ENCODE measurements at regions not wholly inside any gene's neighbourhood (a gene's known extent, or its start where the extent isn't known, plus 50 kb on each side); places are given as distances from the start of the nearest gene placed in this dataset.

DNA sequence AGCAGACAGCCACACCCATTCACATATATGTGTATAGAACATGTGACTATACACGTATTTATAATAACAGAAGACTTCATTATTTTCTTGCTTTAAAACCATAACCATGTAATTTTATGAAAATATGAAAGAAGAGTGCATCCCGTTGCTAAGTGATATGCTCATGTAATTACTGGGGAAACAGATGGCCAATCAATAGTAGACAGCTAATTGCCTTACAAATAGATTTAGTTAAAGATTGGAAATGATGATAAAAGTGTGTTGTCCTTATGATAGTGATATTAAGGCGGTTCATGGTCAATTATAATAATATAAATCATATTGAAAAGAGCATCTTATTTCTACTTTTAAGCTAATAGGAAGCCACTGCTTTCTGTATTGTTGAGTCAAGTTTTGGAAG, 95.9 kb downstream of the RFC3 start:
- TF ChIP-seq, protein P1, sequence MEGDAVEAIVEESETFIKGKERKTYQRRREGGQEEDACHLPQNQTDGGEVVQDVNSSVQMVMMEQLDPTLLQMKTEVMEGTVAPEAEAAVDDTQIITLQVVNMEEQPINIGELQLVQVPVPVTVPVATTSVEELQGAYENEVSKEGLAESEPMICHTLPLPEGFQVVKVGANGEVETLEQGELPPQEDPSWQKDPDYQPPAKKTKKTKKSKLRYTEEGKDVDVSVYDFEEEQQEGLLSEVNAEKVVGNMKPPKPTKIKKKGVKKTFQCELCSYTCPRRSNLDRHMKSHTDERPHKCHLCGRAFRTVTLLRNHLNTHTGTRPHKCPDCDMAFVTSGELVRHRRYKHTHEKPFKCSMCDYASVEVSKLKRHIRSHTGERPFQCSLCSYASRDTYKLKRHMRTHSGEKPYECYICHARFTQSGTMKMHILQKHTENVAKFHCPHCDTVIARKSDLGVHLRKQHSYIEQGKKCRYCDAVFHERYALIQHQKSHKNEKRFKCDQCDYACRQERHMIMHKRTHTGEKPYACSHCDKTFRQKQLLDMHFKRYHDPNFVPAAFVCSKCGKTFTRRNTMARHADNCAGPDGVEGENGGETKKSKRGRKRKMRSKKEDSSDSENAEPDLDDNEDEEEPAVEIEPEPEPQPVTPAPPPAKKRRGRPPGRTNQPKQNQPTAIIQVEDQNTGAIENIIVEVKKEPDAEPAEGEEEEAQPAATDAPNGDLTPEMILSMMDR (conservative IDR thresholded peaks at IDR 0.05; ENCODE audit: low read length), result no peak
- TF ChIP-seq EZH2phosphoT487 (IDR thresholded peaks at IDR 0.05; ENCODE audit: borderline replicate concordance), result no peak

DNA sequence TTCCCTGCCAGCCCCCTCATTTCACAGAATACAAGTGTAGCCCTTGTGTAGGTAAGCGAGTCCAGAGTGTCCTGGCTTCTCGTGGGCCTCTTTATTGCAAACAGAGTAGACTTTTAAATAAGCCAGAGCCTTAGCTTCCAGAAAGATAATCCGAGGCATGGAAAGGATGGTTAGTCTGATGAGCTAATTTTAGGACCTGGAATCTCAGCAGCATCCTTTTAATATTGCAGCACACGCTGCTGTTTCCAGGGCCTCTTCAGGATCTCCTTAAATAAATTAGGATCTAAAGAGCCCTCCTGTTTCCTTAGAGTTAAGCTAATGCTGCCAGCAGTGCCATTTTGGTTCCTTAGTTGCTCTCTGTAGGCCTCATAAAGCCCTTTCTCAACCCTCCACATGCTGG, 99.2 kb downstream of the RFC3 start:
- Histone ChIP-seq H3K4me2 (ENCODE audit: low read depth, low read length, poor library complexity, severe bottlenecking) (no peak overlapping the region), H3K9ac (ENCODE audit: low read depth, low read length, poor library complexity, severe bottlenecking) (no peak overlapping the region), H3K36me3 (ENCODE audit: insufficient read depth, low read length) (no peaks in the 10 kb centered on the region), H3K4me1 (ENCODE audit: insufficient read depth, low read length, poor library complexity, severe bottlenecking) (no peaks in the 10 kb centered on the region), H3K9me2 (replicated peaks; ENCODE audit: low read depth, low read length) (no peaks in the 10 kb centered on the region), H3K9me3 (ENCODE audit: insufficient read depth, low read depth, low read length) (no peaks in the 10 kb centered on the region), H3F3A (ENCODE audit: low read depth) (no peaks in the 10 kb centered on the region), H3K27me3 (ENCODE audit: insufficient read depth, low read length, poor library complexity, severe bottlenecking) (no peaks in the 10 kb centered on the region), H2AFZ (ENCODE audit: low read length) (no peak overlapping the region), H4K20me1 (ENCODE audit: insufficient read depth, low read length, poor library complexity, severe bottlenecking) (no peaks in the 10 kb centered on the region), H3K4me3 (ENCODE audit: low read length, poor library complexity, severe bottlenecking) (no peak overlapping the region), H3K79me2 (ENCODE audit: insufficient read depth, low read length) (no peaks in the 10 kb centered on the region)
- no peak for TF ChIP-seq EZH2phosphoT487 (IDR thresholded peaks at IDR 0.05; ENCODE audit: borderline replicate concordance)
- TF ChIP-seq, protein P1 (conservative IDR thresholded peaks at IDR 0.05; ENCODE audit: low read length), result no peak

More for the DNA sequence above, 95.9 kb downstream of the RFC3 start:
- H2AFZ ChIP-seq (ENCODE audit: low read length), result no peak overlapping the region
- no peaks in the 10 kb centered on the region for H3K36me3 ChIP-seq (ENCODE audit: insufficient read depth, low read length)
- H3K4me1 ChIP-seq (ENCODE audit: insufficient read depth, low read length, poor library complexity, severe bottlenecking), result no peaks in the 10 kb centered on the region
- H3F3A ChIP-seq (ENCODE audit: low read depth), result no peaks in the 10 kb centered on the region
- H3K9me3 ChIP-seq (ENCODE audit: insufficient read depth, low read depth, low read length), result no peaks in the 10 kb centered on the region
- no peaks in the 10 kb centered on the region for H3K79me2 ChIP-seq (ENCODE audit: insufficient read depth, low read length)
- H3K9me2 ChIP-seq (replicated peaks; ENCODE audit: low read depth, low read length), result no peaks in the 10 kb centered on the region
- H3K9ac ChIP-seq (ENCODE audit: low read depth, low read length, poor library complexity, severe bottlenecking), result no peak overlapping the region
- H3K4me3 ChIP-seq (ENCODE audit: low read length, poor library complexity, severe bottlenecking), result no peak overlapping the region
- no peak overlapping the region for H3K4me2 ChIP-seq (ENCODE audit: low read depth, low read length, poor library complexity, severe bottlenecking)
- no peaks in the 10 kb centered on the region for H4K20me1 ChIP-seq (ENCODE audit: insufficient read depth, low read length, poor library complexity, severe bottlenecking)
- H3K27me3 ChIP-seq (ENCODE audit: insufficient read depth, low read length, poor library complexity, severe bottlenecking), result no peaks in the 10 kb centered on the region

DNA sequence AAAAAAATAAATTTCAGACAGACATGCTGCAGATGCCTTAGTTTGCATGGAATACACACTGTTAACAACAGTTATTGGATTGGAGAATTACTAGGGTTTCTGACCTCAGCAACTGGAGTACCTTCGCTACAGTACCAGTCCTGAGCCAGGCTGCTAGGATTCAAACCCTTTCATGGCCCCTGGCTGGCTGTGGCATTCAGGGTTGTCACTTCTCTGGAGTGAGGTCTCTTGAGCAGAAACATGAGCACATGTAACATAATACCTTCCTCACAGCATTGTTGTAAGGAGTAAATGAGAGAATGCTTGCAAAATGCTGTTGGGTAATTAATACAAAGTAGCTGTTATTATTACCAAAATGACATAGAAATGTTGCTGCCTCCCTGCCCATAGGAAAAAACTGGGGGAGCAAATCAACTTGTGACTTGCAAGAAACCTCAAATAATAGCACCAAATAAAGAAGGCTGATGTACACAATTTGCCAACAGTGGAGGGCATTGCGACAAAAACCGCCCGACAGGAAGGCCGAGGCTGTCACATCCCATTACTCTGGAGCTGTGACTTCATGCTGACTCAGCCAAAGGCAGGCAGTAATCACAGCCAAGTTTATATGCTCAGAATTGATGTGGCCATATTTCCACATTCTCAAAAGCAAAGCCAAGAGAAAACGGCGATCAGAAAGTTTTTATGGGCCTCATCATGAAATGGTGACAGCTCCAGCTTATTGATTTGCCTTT, 100.4 kb downstream of the RFC3 start:
- no peaks in the 10 kb centered on the region for H3K79me2 ChIP-seq (ENCODE audit: insufficient read depth, low read length)
- no peak overlapping the region for H3K4me2 ChIP-seq (ENCODE audit: low read depth, low read length, poor library complexity, severe bottlenecking)
- H3K9me2 ChIP-seq (replicated peaks; ENCODE audit: low read depth, low read length), result no peaks in the 10 kb centered on the region
- no peaks in the 10 kb centered on the region for H3K27me3 ChIP-seq (ENCODE audit: insufficient read depth, low read length, poor library complexity, severe bottlenecking)
- no peaks in the 10 kb centered on the region for H3F3A ChIP-seq (ENCODE audit: low read depth)
- H3K36me3 ChIP-seq (ENCODE audit: insufficient read depth, low read length), result no peaks in the 10 kb centered on the region
- H3K9ac ChIP-seq (ENCODE audit: low read depth, low read length, poor library complexity, severe bottlenecking), result no peak overlapping the region
- H4K20me1 ChIP-seq (ENCODE audit: insufficient read depth, low read length, poor library complexity, severe bottlenecking), result no peaks in the 10 kb centered on the region
- H3K4me1 ChIP-seq (ENCODE audit: insufficient read depth, low read length, poor library complexity, severe bottlenecking), result no peaks in the 10 kb centered on the region
- H2AFZ ChIP-seq (ENCODE audit: low read length), result no peak overlapping the region
- no peaks in the 10 kb centered on the region for H3K9me3 ChIP-seq (ENCODE audit: insufficient read depth, low read depth, low read length)
- TF ChIP-seq, protein P1 (conservative IDR thresholded peaks at IDR 0.05; ENCODE audit: low read length), result no peak
- TF ChIP-seq EZH2phosphoT487 (IDR thresholded peaks at IDR 0.05; ENCODE audit: borderline replicate concordance), result no peak
- no peak overlapping the region for H3K4me3 ChIP-seq (ENCODE audit: low read length, poor library complexity, severe bottlenecking)
